Osteoblast (primary cell): ENCODE measurements at regions not wholly inside any gene's neighbourhood (a gene's known extent, or its start where the extent isn't known, plus 50 kb on each side); places are given as distances from the start of the nearest gene placed in this dataset.

Experiments used
- DNase-seq: peaks from one replicate; pipeline ENCODE4 v3.0.0; 2011; ENCODE audit warnings: low spot score, mixed read lengths; ENCODE audit not compliant: insufficient read length; ENCODE audit errors: missing footprints
- H2AFZ ChIP-seq: 2 replicates; pipeline ENCODE4 v1.6.0; 2011; ENCODE audit warnings: mild to moderate bottlenecking, low read length
- H3K27ac ChIP-seq: 2 replicates; pipeline ENCODE4 v1.5.1; 2011; ENCODE audit warnings: mild to moderate bottlenecking, low read depth, low read length, moderate library complexity
- H3K27me3 ChIP-seq: 2 replicates; pipeline ENCODE4 v1.6.0; 2012; ENCODE audit warnings: mild to moderate bottlenecking, control low read depth, inconsistent platforms, low read length, moderate library complexity; ENCODE audit not compliant: insufficient read depth
- H3K36me3 ChIP-seq: 2 replicates; pipeline ENCODE4 v1.5.1; 2011; ENCODE audit warnings: mild to moderate bottlenecking, low read length, control low read depth, moderate library complexity; ENCODE audit not compliant: insufficient read depth
- H3K4me1 ChIP-seq: 2 replicates; pipeline ENCODE4 v1.5.1; 2011; ENCODE audit warnings: mild to moderate bottlenecking, low read length, control low read depth, moderate library complexity; ENCODE audit not compliant: insufficient read depth
- H3K4me2 ChIP-seq: 2 replicates; pipeline ENCODE4 v1.6.0; 2011; ENCODE audit warnings: mild to moderate bottlenecking, low read length; ENCODE audit not compliant: insufficient read depth
- H3K4me3 ChIP-seq: fragments of 200-600 bp; sonication (generic); 3 replicates; pipeline ENCODE4 v1.5.1; 2012; ENCODE audit warnings: mild to moderate bottlenecking, low read length, inconsistent platforms; ENCODE audit not compliant: insufficient read depth
- H3K79me2 ChIP-seq: 2 replicates; pipeline ENCODE4 v1.6.0; 2012; ENCODE audit warnings: mild to moderate bottlenecking, low read length, control low read depth, inconsistent platforms; ENCODE audit not compliant: insufficient read depth
- H3K9me3 ChIP-seq: 2 replicates; pipeline ENCODE4 v1.5.1; 2011; ENCODE audit warnings: low read depth, low read length, control low read depth
- H4K20me1 ChIP-seq: 2 replicates; pipeline ENCODE4 v1.6.0; 2012; ENCODE audit warnings: mild to moderate bottlenecking, low read length, control low read depth; ENCODE audit not compliant: insufficient read depth
- TF ChIP-seq, protein P1 (sequence below): IDR thresholded peaks from 2 replicates; pipeline ENCODE4 v1.5.1; 2011; ENCODE audit warnings: mild to moderate bottlenecking, low read depth, low read length, moderate library complexity; ENCODE audit errors: extremely low read depth

DNA sequence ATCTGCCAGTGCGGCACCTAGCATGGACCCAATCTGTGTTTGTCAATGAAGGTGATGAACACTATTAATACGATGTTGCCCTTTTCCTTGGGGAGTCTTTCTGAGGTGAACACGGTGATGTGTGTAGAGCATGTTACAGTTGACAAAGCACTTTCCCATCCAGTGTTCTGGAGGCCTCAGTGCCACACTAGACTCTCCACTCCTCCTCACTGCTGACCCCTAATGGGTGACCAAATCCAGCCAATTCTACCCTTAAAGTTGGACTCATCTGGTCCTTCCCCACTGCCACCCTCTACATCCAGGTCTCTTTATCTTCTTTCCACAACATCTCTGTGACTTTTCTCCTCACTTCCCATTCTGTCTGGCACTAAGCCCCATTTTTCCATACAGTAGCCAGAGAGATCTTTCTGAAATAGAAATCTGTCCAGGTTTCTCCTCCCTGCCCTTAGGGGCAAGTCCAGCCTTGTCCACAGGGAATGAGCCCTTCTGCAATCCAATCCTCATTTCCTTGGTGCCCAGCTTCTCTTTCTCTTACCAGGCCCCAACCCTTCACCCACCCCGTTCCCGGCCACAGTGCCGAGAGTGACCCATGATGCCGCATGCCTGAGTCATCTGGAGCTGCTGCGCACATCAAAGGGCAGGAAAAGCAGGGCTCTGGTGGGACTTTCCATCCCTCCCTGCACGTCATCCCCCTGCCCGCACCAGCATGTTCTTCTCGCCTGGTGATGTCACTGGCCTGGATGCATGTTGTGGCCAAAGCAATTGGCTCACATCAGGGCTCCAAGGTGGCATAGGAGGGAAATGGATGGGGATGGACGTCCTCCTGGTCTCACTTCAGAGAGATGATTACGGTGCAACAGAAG lies 64.2 kb downstream of the RASSF10 start:
- Histone ChIP-seq H3K4me1 (peaks cover 12% of the 10 kb centered on the region), H3K79me2 (no peaks in the 10 kb centered on the region), H3K27me3 (peaks cover 30% of the 10 kb centered on the region), H3K9me3 (no peaks in the 10 kb centered on the region), H4K20me1 (no peaks in the 10 kb centered on the region), H3K36me3 (no peaks in the 10 kb centered on the region), H3K4me2 (no peak overlapping the region), H3K27ac (peak overlapping the region; percentile 66), H3K4me3 (no peak overlapping the region), H2AFZ (peak overlapping the region; percentile 57)
- TF ChIP-seq, protein P1, sequence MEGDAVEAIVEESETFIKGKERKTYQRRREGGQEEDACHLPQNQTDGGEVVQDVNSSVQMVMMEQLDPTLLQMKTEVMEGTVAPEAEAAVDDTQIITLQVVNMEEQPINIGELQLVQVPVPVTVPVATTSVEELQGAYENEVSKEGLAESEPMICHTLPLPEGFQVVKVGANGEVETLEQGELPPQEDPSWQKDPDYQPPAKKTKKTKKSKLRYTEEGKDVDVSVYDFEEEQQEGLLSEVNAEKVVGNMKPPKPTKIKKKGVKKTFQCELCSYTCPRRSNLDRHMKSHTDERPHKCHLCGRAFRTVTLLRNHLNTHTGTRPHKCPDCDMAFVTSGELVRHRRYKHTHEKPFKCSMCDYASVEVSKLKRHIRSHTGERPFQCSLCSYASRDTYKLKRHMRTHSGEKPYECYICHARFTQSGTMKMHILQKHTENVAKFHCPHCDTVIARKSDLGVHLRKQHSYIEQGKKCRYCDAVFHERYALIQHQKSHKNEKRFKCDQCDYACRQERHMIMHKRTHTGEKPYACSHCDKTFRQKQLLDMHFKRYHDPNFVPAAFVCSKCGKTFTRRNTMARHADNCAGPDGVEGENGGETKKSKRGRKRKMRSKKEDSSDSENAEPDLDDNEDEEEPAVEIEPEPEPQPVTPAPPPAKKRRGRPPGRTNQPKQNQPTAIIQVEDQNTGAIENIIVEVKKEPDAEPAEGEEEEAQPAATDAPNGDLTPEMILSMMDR: no peak
- DNase-seq: peak; percentile 74

DNA sequence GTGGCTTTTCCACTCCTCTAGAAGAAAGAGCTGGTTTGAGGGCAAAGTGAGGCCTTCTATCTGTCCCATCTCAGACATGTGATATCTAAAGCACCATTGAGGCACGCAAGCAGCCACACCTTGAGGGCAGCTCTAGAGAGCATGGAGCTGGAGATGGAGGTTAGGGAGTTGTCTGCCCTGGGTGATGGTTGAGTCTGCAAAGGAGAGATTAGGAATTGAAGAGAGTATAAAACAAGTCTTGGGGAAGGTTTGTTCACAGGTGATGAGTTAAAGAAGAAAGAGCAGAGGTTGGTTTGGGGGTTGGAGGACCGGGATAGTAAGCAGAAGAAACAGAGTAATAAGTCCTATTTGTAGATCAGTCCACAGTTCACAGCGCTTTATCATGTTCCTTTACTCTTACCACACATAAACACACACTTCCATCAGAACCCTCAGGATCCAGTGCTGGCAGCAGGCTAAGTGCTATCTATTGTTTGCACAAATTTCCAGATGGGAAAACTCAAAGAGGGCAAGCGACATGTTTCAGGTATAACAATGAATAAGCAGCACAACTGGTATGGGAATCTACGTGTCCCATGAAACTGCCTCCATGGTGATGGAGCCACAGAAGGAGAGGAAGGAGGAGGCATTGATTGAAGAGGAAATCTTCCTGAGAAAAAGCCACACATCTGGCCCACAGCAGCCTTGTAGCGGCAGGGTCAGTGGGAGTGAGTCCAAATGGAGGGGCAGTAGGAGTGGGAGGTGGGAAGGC lies 65.8 kb downstream of the RASSF10 start:
- H3K4me3 ChIP-seq: no peak overlapping the region
- no peak overlapping the region for H3K27ac ChIP-seq
- no peaks in the 10 kb centered on the region for H3K79me2 ChIP-seq
- peaks cover 12% of the 10 kb centered on the region for H3K4me1 ChIP-seq
- H4K20me1 ChIP-seq: no peaks in the 10 kb centered on the region
- no peak for DNase-seq
- no peak overlapping the region for H3K4me2 ChIP-seq
- TF ChIP-seq, protein P1: no peak
- no peak overlapping the region for H2AFZ ChIP-seq
- H3K36me3 ChIP-seq: no peaks in the 10 kb centered on the region
- H3K9me3 ChIP-seq: no peaks in the 10 kb centered on the region
- peaks cover 31% of the 10 kb centered on the region for H3K27me3 ChIP-seq

DNA sequence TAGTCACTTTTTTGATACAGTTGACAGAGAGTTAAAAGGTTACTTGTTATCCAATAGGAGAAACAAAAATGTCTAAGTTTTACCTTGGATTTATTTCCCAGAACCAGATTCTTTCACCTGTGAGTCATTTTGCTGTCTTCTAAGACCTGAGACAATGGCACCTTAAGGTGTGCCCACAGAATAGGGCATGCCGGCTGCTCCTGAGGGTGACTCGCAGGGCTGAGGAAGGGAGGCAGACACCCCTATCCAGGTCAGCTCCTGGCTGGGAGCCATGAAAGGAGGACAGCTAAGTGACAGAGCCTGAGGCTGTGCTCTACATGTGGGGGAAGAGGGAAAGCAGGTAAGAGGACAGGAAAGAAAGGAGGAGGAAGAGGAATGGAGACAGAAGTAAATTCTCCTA lies 67.8 kb downstream of the RASSF10 start:
- Histone ChIP-seq H3K9me3 (no peaks in the 10 kb centered on the region), H4K20me1 (no peaks in the 10 kb centered on the region), H2AFZ (no peak overlapping the region), H3K4me2 (no peak overlapping the region), H3K36me3 (no peaks in the 10 kb centered on the region), H3K27ac (no peak overlapping the region), H3K79me2 (no peaks in the 10 kb centered on the region), H3K27me3 (peaks cover 44% of the 10 kb centered on the region), H3K4me1 (peaks cover 12% of the 10 kb centered on the region), H3K4me3 (no peak overlapping the region)
- TF ChIP-seq, protein P1: no peak
- no peak for DNase-seq

DNA sequence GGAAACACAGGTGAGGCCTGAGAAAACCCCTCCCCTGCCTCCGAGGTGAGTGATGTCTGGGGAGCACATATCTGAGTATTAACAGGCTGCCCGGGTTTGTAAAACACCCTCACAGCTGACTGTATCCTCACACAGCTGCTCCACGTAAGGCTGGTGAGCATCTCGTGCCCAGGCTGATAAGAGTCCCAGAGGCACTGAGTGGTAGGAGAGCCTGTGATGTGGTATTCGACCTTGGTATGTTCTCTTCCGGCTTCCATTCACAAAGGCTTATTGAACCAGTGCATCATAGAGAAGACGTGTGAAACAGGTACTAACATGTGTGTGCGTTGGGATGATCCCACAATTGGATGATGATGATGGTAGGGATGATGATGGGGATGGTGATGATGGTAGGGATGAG lies 71.7 kb downstream of the RASSF10 start:
- DNase-seq: no peak

More for the DNA sequence above, 71.7 kb downstream of the RASSF10 start:
- TF ChIP-seq, protein P1: no peak
- Histone ChIP-seq H3K27ac (no peak overlapping the region), H4K20me1 (no peaks in the 10 kb centered on the region), H2AFZ (no peak overlapping the region), H3K9me3 (no peaks in the 10 kb centered on the region), H3K4me1 (no peaks in the 10 kb centered on the region), H3K27me3 (peaks cover 65% of the 10 kb centered on the region), H3K4me3 (no peak overlapping the region), H3K36me3 (no peaks in the 10 kb centered on the region), H3K79me2 (no peaks in the 10 kb centered on the region), H3K4me2 (no peak overlapping the region)
